Thyroid gland (tissue), 4 donors: ENCODE measurements at regions not wholly inside any gene's neighbourhood (a gene's known extent, or its start where the extent isn't known, plus 50 kb on each side); places are given as distances from the start of the nearest gene placed in this dataset.

ENCODE experiments used
- CTCF ChIP-seq, 6 experiments: fragments of 200-600 bp in 3 of 6; fragments of 450-650 bp in 3 of 6; sonication (generic) in 3 of 6; IDR thresholded peaks; one replicate each; pipeline ENCODE4 v1.5.1; 2016 to 2019; ENCODE audit warnings: antibody characterized with exemption in 6 of 6, mild to moderate bottlenecking in 2 of 6, inconsistent platforms in 1 of 6, moderate library complexity in 1 of 6
- POLR2A ChIP-seq, 2 donors: fragments of 450-650 bp; IDR thresholded peaks; one replicate each; pipeline ENCODE4 v1.6.1; 2017; ENCODE audit warnings: antibody characterized with exemption in 2 of 2, mild to moderate bottlenecking in 2 of 2, moderate library complexity in 1 of 2

GRCh38 chr11:25357133-25357532 lies 860.3 kb downstream of the LUZP2 start:
- TF ChIP-seq POLR2A (IDR thresholded peaks at IDR 0.05) (no peak), CTCF (IDR thresholded peaks at IDR 0.05) (no peak)
